ENCODE measurements at regions not wholly inside any gene's neighbourhood (a gene's known extent, or its start where the extent isn't known, plus 50 kb on each side); places are given as distances from the start of the nearest gene placed in this dataset.

DNA sequence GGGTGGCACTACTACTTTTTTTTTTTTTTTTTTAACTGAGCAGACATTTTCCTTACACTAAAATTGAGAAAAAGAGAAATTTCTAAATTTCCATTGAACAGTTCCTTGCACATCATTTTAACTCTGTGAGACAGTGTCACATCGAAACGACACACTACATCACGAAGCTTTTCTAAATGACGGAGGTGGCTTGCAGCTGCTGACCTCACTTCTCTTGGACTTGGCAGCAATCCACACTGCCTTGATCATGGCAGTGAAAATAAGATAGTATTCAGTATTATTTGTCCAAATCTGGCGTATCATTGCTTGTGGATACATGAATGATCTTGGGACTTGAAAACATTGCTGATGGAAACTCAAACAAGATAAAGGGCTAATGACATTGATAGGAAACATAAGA, 80.3 kb upstream of the CYYR1 start:
- no peaks in the 10 kb centered on the region for H3K36me3 Mint-ChIP-seq (ENCODE audit: unreplicated experiment)
- no peaks in the 10 kb centered on the region for H3K9me3 Mint-ChIP-seq (ENCODE audit: unreplicated experiment)
- no peak for TF ChIP-seq CTCF (IDR thresholded peaks at IDR 0.05)
- no peak for DNase-seq (ENCODE audit: extremely low spot score, unreplicated experiment)
- H3K27me3 Mint-ChIP-seq (ENCODE audit: unreplicated experiment): peaks cover 9% of the 10 kb centered on the region
- H3K27ac Mint-ChIP-seq (ENCODE audit: unreplicated experiment): no peak overlapping the region
- no peak overlapping the region for H3K4me3 Mint-ChIP-seq (ENCODE audit: unreplicated experiment)
- no peaks in the 10 kb centered on the region for H3K4me1 Mint-ChIP-seq (ENCODE audit: unreplicated experiment)

DNA sequence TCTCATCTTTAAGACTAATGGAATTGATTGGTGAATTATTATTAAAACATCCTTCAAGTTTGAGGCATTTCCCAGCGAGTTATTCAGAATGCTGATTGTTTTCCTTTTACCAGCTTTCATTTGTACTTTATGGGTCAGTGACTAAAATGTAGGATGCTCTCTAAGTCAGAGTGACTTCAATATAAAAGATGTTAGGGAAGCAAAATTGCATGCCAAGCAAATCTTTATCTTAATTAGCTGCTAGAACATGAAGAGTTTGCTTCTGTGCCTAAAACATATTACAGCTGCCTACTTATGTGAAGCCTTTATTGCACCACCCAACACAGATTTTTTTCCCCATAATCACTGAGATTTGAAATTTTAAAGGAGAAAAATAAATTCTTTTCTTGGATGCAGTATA, 79.8 kb upstream of the CYYR1 start:
- Mint-ChIP-seq H3K9me3 (ENCODE audit: unreplicated experiment) (no peaks in the 10 kb centered on the region), H3K4me1 (ENCODE audit: unreplicated experiment) (no peaks in the 10 kb centered on the region), H3K4me3 (ENCODE audit: unreplicated experiment) (no peak overlapping the region), H3K27ac (ENCODE audit: unreplicated experiment) (no peak overlapping the region), H3K36me3 (ENCODE audit: unreplicated experiment) (no peaks in the 10 kb centered on the region), H3K27me3 (ENCODE audit: unreplicated experiment) (peaks cover 9% of the 10 kb centered on the region)
- TF ChIP-seq CTCF (IDR thresholded peaks at IDR 0.05): no peak
- no peak for DNase-seq (ENCODE audit: extremely low spot score, unreplicated experiment)

DNA sequence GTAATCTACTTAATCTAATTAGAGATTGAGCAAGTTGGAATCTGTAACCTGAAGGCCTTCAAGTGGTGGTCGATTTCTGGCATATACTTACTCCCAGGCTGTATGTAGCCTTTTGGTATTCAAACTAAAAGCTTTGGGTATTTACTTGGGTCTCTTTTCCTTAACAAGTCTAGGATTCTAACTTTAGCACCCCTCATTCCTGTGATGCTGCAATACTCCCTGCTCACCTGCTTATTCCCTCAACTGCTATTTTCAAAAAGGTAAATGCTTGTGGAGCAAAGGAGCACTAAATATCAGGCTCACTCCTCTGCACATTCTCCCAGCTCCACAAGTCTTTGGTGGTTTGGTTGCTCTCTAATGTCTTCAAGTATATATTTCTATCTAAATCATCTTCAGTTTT, 68.0 kb upstream of the CYYR1 start:
- no peak for DNase-seq (ENCODE audit: extremely low spot score, unreplicated experiment)
- peaks cover 2% of the 10 kb centered on the region for H3K27me3 Mint-ChIP-seq (ENCODE audit: unreplicated experiment)

GRCh38 chr21:26637201-26637745, 64.2 kb upstream of the CYYR1 start:
- no peak for DNase-seq (ENCODE audit: extremely low spot score, unreplicated experiment)
- TF ChIP-seq CTCF (IDR thresholded peaks at IDR 0.05): no peak
- H3K36me3 Mint-ChIP-seq (ENCODE audit: unreplicated experiment): no peaks in the 10 kb centered on the region
- H3K27ac Mint-ChIP-seq (ENCODE audit: unreplicated experiment): no peak overlapping the region
- peaks cover 3% of the 10 kb centered on the region for H3K9me3 Mint-ChIP-seq (ENCODE audit: unreplicated experiment)
- H3K4me1 Mint-ChIP-seq (ENCODE audit: unreplicated experiment): no peaks in the 10 kb centered on the region
- H3K27me3 Mint-ChIP-seq (ENCODE audit: unreplicated experiment): no peaks in the 10 kb centered on the region
- H3K4me3 Mint-ChIP-seq (ENCODE audit: unreplicated experiment): no peak overlapping the region

More for the DNA sequence above, 68.0 kb upstream of the CYYR1 start:
- no peak for TF ChIP-seq CTCF (IDR thresholded peaks at IDR 0.05)
- Mint-ChIP-seq H3K4me3 (ENCODE audit: unreplicated experiment) (no peak overlapping the region), H3K36me3 (ENCODE audit: unreplicated experiment) (no peaks in the 10 kb centered on the region), H3K4me1 (ENCODE audit: unreplicated experiment) (no peaks in the 10 kb centered on the region), H3K27ac (ENCODE audit: unreplicated experiment) (no peak overlapping the region), H3K9me3 (ENCODE audit: unreplicated experiment) (no peaks in the 10 kb centered on the region)

- no peak overlapping the region for H3K27ac Mint-ChIP-seq (ENCODE audit: unreplicated experiment)
- no peaks in the 10 kb centered on the region for H3K27me3 Mint-ChIP-seq (ENCODE audit: unreplicated experiment)
- TF ChIP-seq CTCF (IDR thresholded peaks at IDR 0.05): no peak
- H3K4me3 Mint-ChIP-seq (ENCODE audit: unreplicated experiment): no peak overlapping the region
- H3K4me1 Mint-ChIP-seq (ENCODE audit: unreplicated experiment): no peaks in the 10 kb centered on the region
- peaks cover 2% of the 10 kb centered on the region for H3K36me3 Mint-ChIP-seq (ENCODE audit: unreplicated experiment)
- DNase-seq (ENCODE audit: extremely low spot score, unreplicated experiment): no peak
- H3K9me3 Mint-ChIP-seq (ENCODE audit: unreplicated experiment): peaks cover 10% of the 10 kb centered on the region
These were observed 62.6 kb upstream of the CYYR1 start for GRCh38 chr21:26635681-26636080.

Data from osteocyte (in vitro differentiated cells).